GM12864 (cell line): ENCODE measurements at regions not wholly inside any gene's neighbourhood (a gene's known extent, or its start where the extent isn't known, plus 50 kb on each side); places are given as distances from the start of the nearest gene placed in this dataset.
A peak's percentile ranks its signal among the peaks of the same experiment; 100 is the strongest.

ENCODE experiments used
- DNase-seq: peaks from one replicate; pipeline ENCODE4 v3.0.0-alpha.2; 2011; ENCODE audit warnings: low read depth
- H3K4me3 ChIP-seq: 2 replicates; pipeline ENCODE4 v1.5.1; 2011; ENCODE audit warnings: mild to moderate bottlenecking, low read depth, low read length, control low read depth
- TF ChIP-seq, protein P1 (sequence below): IDR thresholded peaks from 2 replicates; pipeline ENCODE4 v1.5.1; 2011; ENCODE audit warnings: low read depth, mild to moderate bottlenecking, moderate library complexity, low read length, control low read depth, inconsistent platforms; ENCODE audit errors: missing control alignments

DNA sequence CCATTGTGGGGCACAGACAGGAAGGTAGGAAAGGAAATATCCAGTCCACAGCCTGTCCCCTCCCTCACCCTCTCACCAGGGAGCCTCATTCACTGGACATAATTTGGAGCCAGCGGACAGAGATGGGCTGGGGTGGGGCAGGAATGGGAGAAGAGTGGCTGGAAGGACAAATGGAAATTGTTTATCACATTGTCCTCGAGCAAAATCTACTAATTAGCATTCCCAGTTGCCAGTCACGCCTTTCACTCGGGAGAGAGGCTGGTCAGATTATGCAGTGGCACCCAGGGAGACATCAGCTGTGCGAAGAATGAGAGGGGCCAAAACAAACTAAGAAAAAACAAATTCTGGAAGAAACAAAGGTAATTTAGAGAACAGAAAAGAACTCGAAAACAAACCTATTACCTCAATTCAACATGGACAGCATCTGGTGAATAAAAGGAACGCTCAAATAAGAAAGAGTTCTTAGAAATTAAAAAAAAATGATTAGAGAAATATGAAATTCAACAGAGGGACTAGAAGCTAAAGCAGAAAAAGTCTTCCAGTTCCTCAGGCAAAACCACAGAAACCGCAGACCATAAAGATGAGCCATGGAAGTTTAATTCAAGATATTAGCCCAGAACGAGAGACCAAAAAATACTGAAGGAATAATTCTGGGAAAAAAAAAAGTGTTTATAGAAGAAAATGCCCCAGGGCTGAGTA lies 108.5 kb upstream of the RALGAPA2 start:
- TF ChIP-seq, protein P1, sequence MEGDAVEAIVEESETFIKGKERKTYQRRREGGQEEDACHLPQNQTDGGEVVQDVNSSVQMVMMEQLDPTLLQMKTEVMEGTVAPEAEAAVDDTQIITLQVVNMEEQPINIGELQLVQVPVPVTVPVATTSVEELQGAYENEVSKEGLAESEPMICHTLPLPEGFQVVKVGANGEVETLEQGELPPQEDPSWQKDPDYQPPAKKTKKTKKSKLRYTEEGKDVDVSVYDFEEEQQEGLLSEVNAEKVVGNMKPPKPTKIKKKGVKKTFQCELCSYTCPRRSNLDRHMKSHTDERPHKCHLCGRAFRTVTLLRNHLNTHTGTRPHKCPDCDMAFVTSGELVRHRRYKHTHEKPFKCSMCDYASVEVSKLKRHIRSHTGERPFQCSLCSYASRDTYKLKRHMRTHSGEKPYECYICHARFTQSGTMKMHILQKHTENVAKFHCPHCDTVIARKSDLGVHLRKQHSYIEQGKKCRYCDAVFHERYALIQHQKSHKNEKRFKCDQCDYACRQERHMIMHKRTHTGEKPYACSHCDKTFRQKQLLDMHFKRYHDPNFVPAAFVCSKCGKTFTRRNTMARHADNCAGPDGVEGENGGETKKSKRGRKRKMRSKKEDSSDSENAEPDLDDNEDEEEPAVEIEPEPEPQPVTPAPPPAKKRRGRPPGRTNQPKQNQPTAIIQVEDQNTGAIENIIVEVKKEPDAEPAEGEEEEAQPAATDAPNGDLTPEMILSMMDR = no peak
- no peak overlapping the region for H3K4me3 ChIP-seq

DNA sequence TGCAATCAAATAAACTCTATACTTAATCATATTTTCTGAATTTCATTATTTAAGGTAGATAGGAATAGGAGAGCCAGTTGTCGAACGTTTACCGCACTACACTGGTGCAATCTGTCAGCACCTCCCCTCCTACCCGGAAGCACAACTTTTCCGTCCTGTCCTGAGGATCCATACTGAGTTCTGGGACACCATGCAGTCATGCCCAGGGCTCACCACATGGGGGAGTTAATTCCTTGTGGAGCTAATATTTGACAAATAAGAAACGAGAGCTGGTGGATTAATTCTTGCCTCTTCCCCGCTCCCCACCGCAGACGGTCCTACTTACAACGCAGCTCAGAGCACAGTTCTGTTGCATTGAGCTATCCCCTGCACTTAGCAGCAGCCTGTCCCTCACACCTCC lies 107.7 kb upstream of the RALGAPA2 start:
- no peak for DNase-seq
- TF ChIP-seq, protein P1 = peak; percentile 47
- no peak overlapping the region for H3K4me3 ChIP-seq

More for the DNA sequence above, 108.5 kb upstream of the RALGAPA2 start:
- no peak for DNase-seq

DNA sequence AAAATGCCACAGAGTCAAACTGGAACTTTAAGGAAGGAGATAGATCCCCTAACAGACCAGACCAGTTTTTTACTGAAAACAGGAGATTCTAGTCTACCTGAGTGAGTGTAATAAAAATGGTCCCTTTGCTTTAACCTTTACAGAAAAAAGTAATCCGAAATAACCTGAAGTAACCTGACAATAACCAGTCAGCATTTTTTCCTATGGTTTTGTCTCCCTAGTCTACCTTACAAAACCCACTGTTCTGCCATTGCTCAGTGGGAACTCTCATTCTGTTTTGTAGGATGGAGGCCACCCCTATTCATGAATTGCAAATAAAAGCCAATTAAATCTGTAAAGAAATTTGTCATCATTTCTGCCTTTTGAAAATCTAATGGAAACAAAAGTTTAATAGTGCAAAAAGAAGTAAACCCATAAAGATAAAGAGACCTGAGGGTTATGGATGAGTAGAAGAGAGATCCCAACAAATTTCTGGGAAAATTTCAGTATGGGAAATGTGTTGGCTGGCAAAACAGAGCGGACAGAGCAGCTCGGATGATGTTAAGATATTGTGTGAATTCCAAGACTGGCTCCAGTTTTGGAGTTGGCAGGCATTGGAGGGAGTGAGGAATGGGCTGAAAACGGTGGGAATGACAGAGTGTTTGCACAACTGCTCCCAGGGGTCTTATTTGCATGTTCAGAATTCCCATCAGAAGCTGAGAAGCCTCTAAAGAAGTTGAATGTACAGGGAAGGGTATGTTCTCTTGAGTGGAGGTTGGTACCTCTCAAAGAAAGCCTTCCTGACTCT lies 104.7 kb upstream of the RALGAPA2 start:
- DNase-seq = no peak
- H3K4me3 ChIP-seq = no peak overlapping the region
- TF ChIP-seq, protein P1 = no peak

DNA sequence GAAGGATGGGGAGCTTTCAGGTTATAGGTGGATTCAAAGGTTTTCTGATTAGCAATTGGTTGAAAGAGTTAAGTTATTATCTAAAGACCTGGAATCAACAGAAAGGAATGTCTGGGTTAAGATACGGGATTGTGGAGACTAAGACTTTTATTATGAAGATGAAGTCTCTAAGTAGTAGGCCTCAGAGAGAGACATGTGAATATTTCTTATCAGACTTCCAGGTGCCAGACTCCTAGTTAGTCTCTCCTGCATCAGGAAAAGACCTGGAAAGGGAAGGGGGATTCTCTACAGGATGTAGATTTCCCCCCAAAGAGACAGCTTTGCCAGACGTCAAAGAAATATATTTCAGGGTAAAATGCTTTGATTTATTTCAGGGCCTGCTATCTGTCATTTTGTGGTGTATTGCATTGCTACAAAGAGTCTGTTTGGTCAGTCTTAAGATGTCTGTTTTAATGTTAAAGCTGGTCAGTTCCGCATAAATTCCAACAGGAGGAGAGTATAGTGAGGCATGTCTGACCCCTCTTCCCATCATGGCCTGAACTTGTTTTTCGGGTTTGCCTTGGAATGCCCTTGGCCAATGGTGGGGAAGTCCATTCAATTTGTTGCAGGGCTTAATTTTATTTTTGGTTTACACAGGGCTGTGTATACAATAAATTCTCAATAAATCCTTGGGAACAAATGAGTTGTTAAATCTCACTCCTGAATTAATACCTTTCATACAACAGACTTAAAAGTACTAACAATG lies 103.4 kb upstream of the RALGAPA2 start:
- no peak for DNase-seq
- H3K4me3 ChIP-seq = no peak overlapping the region
- TF ChIP-seq, protein P1 = no peak

DNA sequence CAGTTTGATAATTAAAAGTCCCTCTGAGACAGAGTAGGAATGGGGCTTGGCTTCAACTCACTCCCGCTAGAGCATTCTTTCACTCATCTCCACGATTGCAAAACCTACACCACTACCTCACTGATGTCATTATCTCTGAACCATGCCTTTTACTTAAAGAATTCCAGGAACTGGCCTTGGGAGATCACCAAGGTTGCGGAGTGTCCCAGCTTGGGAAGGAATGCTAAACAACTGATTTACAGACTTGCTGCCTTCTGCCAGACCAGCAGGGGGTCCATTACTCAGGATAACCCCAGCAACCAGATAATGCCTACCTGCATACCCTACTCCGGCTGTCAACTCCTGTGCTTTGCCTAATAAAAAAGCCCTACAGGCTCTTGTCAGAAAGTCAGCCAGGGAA lies 102.2 kb upstream of the RALGAPA2 start:
- TF ChIP-seq, protein P1 = no peak
- H3K4me3 ChIP-seq = no peak overlapping the region
- DNase-seq = no peak

DNA sequence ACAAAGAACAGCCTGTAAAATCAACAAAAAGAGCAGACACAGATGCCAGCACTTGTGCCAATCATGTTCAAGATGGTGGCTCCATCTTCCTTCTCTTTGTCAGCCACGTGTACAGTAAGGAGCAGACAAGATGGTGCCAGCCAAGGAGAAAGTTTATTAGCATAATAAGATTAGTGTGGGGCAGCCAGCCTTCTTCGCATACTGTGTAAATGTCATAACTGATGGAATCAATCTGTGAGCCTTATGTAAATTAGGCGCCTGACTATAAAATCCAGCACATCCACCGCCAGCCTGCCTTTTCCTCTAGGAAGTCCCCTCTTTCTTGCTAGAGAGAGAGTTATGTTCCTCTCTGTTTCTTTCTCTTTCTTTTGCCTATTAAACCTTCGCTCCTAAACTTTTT lies 99.7 kb upstream of the RALGAPA2 start:
- DNase-seq = no peak
- no peak overlapping the region for H3K4me3 ChIP-seq
- TF ChIP-seq, protein P1 = no peak
